HEK293 (cell line): ENCODE measurements at regions not wholly inside any gene's neighbourhood (a gene's known extent, or its start where the extent isn't known, plus 50 kb on each side); places are given as distances from the start of the nearest gene placed in this dataset.

Experiments used
- SETDB1 ChIP-seq: IDR thresholded peaks from one replicate; pipeline ENCODE4 v1.6.1; 2017; ENCODE audit warnings: mild to moderate bottlenecking, low read length, moderate library complexity, mixed read lengths; ENCODE audit not compliant: insufficient read length
- ZNF121 ChIP-seq: fragments of 450-650 bp; formaldehyde crosslinking; IDR thresholded peaks from 2 replicates; pipeline ENCODE4 v1.5.1; 2016; ENCODE audit warnings: missing biosample characterization, missing genetic modification characterization
- ZSCAN30 ChIP-seq: fragments of 450-650 bp; IDR thresholded peaks from 2 replicates; pipeline ENCODE4 v1.5.1; 2018; ENCODE audit warnings: missing biosample characterization, mild to moderate bottlenecking, missing genetic modification characterization, moderate library complexity
- TF ChIP-seq, protein P1 (sequence below): sonication (generic); formaldehyde crosslinking; IDR thresholded peaks from 2 replicates; pipeline ENCODE4 v1.8.1; 2022; ENCODE audit warnings: mild to moderate bottlenecking, moderate library complexity, missing genetic modification reagents
- TF ChIP-seq, protein P2 (sequence below): fragments of 450-650 bp; formaldehyde crosslinking; IDR thresholded peaks from 2 replicates; pipeline ENCODE4 v1.5.1; 2016; ENCODE audit warnings: missing biosample characterization, missing genetic modification characterization
- TF ChIP-seq, protein P3 (sequence below): fragments of 450-650 bp; formaldehyde crosslinking; IDR thresholded peaks from 2 replicates; pipeline ENCODE4 v1.5.1; 2016; ENCODE audit warnings: missing biosample characterization, missing genetic modification characterization, low read depth

GRCh38 chr3:25910105-25910504, 120.2 kb downstream of the OXSM start:
- TF ChIP-seq, protein P1, sequence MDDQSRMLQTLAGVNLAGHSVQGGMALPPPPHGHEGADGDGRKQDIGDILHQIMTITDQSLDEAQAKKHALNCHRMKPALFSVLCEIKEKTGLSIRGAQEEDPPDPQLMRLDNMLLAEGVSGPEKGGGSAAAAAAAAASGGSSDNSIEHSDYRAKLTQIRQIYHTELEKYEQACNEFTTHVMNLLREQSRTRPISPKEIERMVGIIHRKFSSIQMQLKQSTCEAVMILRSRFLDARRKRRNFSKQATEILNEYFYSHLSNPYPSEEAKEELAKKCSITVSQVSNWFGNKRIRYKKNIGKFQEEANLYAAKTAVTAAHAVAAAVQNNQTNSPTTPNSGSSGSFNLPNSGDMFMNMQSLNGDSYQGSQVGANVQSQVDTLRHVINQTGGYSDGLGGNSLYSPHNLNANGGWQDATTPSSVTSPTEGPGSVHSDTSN (CRISPR knock-in tag) = no peak
- TF ChIP-seq, protein P2, sequence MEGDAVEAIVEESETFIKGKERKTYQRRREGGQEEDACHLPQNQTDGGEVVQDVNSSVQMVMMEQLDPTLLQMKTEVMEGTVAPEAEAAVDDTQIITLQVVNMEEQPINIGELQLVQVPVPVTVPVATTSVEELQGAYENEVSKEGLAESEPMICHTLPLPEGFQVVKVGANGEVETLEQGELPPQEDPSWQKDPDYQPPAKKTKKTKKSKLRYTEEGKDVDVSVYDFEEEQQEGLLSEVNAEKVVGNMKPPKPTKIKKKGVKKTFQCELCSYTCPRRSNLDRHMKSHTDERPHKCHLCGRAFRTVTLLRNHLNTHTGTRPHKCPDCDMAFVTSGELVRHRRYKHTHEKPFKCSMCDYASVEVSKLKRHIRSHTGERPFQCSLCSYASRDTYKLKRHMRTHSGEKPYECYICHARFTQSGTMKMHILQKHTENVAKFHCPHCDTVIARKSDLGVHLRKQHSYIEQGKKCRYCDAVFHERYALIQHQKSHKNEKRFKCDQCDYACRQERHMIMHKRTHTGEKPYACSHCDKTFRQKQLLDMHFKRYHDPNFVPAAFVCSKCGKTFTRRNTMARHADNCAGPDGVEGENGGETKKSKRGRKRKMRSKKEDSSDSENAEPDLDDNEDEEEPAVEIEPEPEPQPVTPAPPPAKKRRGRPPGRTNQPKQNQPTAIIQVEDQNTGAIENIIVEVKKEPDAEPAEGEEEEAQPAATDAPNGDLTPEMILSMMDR = no peak
- no peak for TF ChIP-seq ZSCAN30 (tag by site-specific recombination)
- no peak for TF ChIP-seq ZNF121 (tag by site-specific recombination)
- no peak for TF ChIP-seq SETDB1
- TF ChIP-seq, protein P3, sequence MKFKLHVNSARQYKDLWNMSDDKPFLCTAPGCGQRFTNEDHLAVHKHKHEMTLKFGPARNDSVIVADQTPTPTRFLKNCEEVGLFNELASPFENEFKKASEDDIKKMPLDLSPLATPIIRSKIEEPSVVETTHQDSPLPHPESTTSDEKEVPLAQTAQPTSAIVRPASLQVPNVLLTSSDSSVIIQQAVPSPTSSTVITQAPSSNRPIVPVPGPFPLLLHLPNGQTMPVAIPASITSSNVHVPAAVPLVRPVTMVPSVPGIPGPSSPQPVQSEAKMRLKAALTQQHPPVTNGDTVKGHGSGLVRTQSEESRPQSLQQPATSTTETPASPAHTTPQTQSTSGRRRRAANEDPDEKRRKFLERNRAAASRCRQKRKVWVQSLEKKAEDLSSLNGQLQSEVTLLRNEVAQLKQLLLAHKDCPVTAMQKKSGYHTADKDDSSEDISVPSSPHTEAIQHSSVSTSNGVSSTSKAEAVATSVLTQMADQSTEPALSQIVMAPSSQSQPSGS (tag by site-specific recombination) = no peak
